Fibroblast of lung (primary cell): ENCODE measurements at regions not wholly inside any gene's neighbourhood (a gene's known extent, or its start where the extent isn't known, plus 50 kb on each side); places are given as distances from the start of the nearest gene placed in this dataset.
A peak's percentile ranks its signal among the peaks of the same experiment; 100 is the strongest.

ENCODE experiments used
- DNase-seq, 2 donors: peaks; one replicate each; pipeline versions ENCODE4 v3.0.0 to v3.0.0-alpha.2; 2010; ENCODE audit warnings: low read depth in 2 of 2
- H2AFZ ChIP-seq: 2 replicates; pipeline ENCODE4 v1.5.1; 2012; ENCODE audit warnings: low read length, control low read depth, inconsistent platforms
- H3K27ac ChIP-seq: 2 replicates; pipeline ENCODE4 v1.5.1; 2011; ENCODE audit warnings: low read length, control low read depth; ENCODE audit not compliant: insufficient read depth
- H3K27me3 ChIP-seq: 2 replicates; pipeline ENCODE4 v1.5.1; 2011; ENCODE audit warnings: mild to moderate bottlenecking, low read length; ENCODE audit not compliant: control insufficient read depth, insufficient read depth
- H3K36me3 ChIP-seq: 2 replicates; pipeline ENCODE4 v1.5.1; 2011; ENCODE audit warnings: low read length; ENCODE audit not compliant: control insufficient read depth, insufficient read depth
- H3K4me1 ChIP-seq: 2 replicates; pipeline ENCODE4 v1.5.1; 2011; ENCODE audit warnings: low read length; ENCODE audit not compliant: control insufficient read depth, insufficient read depth; ENCODE audit errors: extremely low read depth
- H3K4me2 ChIP-seq: 2 replicates; pipeline ENCODE4 v1.5.1; 2011; ENCODE audit warnings: low read length, control low read depth; ENCODE audit not compliant: insufficient read depth; ENCODE audit errors: extremely low read depth
- H3K4me3 ChIP-seq, 4 experiments: fragments of 200-600 bp in 1 of 4; sonication (generic) in 1 of 4; replicated peaks in 1 of 4; 2 replicates each; pipeline ENCODE4 v1.5.1; 2011 to 2016; ENCODE audit warnings: low read length in 4 of 4, low read depth in 3 of 4, mild to moderate bottlenecking in 3 of 4, control low read depth in 2 of 4, inconsistent platforms in 1 of 4, mixed read lengths in 1 of 4; ENCODE audit not compliant: insufficient read depth in 1 of 4; ENCODE audit errors: control extremely low read depth in 1 of 4
- H3K79me2 ChIP-seq: 2 replicates; pipeline ENCODE4 v1.5.1; 2012; ENCODE audit warnings: mild to moderate bottlenecking, low read length, inconsistent platforms; ENCODE audit not compliant: control insufficient read depth, insufficient read depth
- H3K9ac ChIP-seq: 2 replicates; pipeline ENCODE4 v1.5.1; 2011; ENCODE audit warnings: mild to moderate bottlenecking, low read length, control low read depth; ENCODE audit not compliant: insufficient read depth
- H3K9me3 ChIP-seq: 2 replicates; pipeline ENCODE4 v1.5.1; 2012; ENCODE audit warnings: low read depth, low read length; ENCODE audit not compliant: control insufficient read depth, insufficient read depth
- H4K20me1 ChIP-seq: 2 replicates; pipeline ENCODE4 v1.5.1; 2011; ENCODE audit warnings: low read length; ENCODE audit not compliant: control insufficient read depth, insufficient read depth; ENCODE audit errors: extremely low read depth
- EZH2 ChIP-seq: IDR thresholded peaks from 2 replicates; pipeline ENCODE4 v1.5.1; 2012; ENCODE audit warnings: low read length, control low read depth, mild to moderate bottlenecking; ENCODE audit errors: missing control alignments
- TF ChIP-seq, protein P1 (sequence below), 2 donors: IDR thresholded peaks in 1 of 2; conservative IDR thresholded peaks in 1 of 2; 1 replicate in 1 of 2; 2 replicates in 1 of 2; pipeline ENCODE4 v1.5.1; 2011 to 2012; ENCODE audit warnings: low read length in 2 of 2, control low read depth in 1 of 2, inconsistent platforms in 1 of 2, low read depth in 1 of 2, mild to moderate bottlenecking in 1 of 2

DNA sequence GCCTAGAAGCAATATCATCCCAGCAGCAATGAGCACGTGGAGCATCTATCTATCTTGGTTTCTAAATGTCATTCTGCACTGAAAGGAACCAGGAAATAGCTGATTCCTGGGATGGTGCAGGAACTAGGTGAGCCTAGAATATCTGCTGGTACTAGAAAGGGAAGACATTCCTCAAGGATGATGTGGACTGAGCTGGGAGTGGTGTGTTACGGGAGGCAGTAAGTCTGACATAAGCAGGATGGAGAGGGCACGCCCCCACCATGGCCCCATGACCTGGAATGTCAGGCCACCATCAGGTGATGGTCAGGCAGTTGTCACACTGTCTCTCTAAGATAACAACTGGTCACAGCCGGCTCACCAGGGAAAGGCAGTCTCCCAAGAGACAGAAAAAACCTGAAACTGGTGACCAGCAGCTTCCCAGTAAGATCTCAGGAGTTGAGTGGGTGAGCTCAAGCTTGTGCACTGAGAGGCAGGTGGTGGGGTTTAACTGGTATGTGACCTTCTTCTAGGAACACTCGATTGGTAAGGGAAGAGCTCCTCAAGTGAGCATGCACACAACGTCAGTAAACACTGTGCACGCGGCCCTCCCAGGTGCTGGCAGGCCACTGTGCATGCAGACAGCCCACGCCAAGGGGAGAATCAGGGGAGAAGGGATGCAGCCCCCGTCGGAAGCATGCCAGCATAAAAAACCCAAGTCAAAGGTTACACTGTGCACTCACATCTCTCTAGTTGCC is 148.7 kb downstream of the ADSS2 start:
- no peak overlapping the region for H3K4me2 ChIP-seq
- no peaks in the 10 kb centered on the region for H3K9me3 ChIP-seq
- no peaks in the 10 kb centered on the region for H4K20me1 ChIP-seq
- H3K27ac ChIP-seq, result no peak overlapping the region
- H3K9ac ChIP-seq, result no peak overlapping the region
- H3K79me2 ChIP-seq, result no peaks in the 10 kb centered on the region
- TF ChIP-seq EZH2, result no peak
- peak; percentile 36 to 65 for DNase-seq
- no peak overlapping the region for H2AFZ ChIP-seq
- H3K4me1 ChIP-seq, result no peaks in the 10 kb centered on the region
- no peaks in the 10 kb centered on the region for H3K27me3 ChIP-seq
- no peaks in the 10 kb centered on the region for H3K36me3 ChIP-seq
- H3K4me3 ChIP-seq, result no peak overlapping the region

DNA sequence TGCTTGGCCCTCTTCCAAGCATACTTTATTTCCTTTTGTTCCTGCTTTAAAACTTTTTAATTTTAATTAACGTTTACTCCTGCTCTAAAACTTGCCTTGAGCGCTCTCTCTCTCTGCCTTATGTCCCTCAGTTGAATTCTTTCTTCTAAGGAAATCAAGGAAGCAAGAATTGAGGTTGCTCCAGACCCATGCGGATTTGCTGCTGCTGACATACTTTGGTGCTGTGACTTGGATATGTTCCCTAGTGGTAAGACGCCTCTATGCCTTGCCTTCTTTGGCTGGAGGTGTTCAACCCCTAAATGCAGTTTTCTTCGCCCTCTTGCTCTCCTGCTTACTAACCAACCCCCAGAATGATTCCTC is 148.1 kb downstream of the ADSS2 start:
- no peaks in the 10 kb centered on the region for H3K9me3 ChIP-seq
- no peak overlapping the region for H3K4me3 ChIP-seq
- no peaks in the 10 kb centered on the region for H3K27me3 ChIP-seq
- TF ChIP-seq, protein P1, sequence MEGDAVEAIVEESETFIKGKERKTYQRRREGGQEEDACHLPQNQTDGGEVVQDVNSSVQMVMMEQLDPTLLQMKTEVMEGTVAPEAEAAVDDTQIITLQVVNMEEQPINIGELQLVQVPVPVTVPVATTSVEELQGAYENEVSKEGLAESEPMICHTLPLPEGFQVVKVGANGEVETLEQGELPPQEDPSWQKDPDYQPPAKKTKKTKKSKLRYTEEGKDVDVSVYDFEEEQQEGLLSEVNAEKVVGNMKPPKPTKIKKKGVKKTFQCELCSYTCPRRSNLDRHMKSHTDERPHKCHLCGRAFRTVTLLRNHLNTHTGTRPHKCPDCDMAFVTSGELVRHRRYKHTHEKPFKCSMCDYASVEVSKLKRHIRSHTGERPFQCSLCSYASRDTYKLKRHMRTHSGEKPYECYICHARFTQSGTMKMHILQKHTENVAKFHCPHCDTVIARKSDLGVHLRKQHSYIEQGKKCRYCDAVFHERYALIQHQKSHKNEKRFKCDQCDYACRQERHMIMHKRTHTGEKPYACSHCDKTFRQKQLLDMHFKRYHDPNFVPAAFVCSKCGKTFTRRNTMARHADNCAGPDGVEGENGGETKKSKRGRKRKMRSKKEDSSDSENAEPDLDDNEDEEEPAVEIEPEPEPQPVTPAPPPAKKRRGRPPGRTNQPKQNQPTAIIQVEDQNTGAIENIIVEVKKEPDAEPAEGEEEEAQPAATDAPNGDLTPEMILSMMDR (conservative IDR thresholded peaks at IDR 0.05 in 1 of 2, IDR thresholded peaks at IDR 0.05 in 1 of 2; ENCODE audit: low read depth in 1 of 2, low read length in 2 of 2), result no peak
- TF ChIP-seq EZH2, result no peak
- H3K4me1 ChIP-seq, result no peaks in the 10 kb centered on the region
- no peak overlapping the region for H3K9ac ChIP-seq
- no peaks in the 10 kb centered on the region for H4K20me1 ChIP-seq
- H3K27ac ChIP-seq, result no peak overlapping the region
- no peak for DNase-seq
- no peaks in the 10 kb centered on the region for H3K79me2 ChIP-seq
- no peaks in the 10 kb centered on the region for H3K36me3 ChIP-seq
- no peak overlapping the region for H3K4me2 ChIP-seq
- H2AFZ ChIP-seq, result no peak overlapping the region

DNA sequence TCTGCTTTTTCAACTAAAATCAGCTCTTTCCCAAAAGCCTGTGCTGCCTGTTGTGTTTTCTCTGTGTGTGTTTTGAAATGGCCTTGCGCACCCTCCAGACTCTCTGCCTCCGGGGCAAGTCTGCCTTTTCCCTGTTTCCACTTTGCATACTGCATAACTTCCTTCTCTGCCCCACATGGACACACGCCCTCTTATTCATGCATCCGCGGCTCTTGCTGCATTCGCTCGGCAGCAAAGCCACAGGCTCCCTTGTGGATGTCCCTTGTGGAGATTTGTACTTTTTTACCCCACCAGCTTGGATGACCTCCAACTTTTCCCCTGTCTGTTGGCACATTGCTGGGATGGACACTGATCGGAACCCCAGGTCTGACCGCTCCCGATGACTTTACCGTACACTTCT is 147.6 kb downstream of the ADSS2 start:
- Histone ChIP-seq H3K27me3 (no peaks in the 10 kb centered on the region), H3K4me3 (no peak overlapping the region), H3K79me2 (no peaks in the 10 kb centered on the region), H3K27ac (no peak overlapping the region), H3K36me3 (no peaks in the 10 kb centered on the region), H3K9me3 (no peaks in the 10 kb centered on the region), H3K4me1 (no peaks in the 10 kb centered on the region), H3K9ac (no peak overlapping the region), H4K20me1 (no peaks in the 10 kb centered on the region), H2AFZ (no peak overlapping the region), H3K4me2 (no peak overlapping the region)
- TF ChIP-seq, protein P1 (conservative IDR thresholded peaks at IDR 0.05 in 1 of 2, IDR thresholded peaks at IDR 0.05 in 1 of 2; ENCODE audit: low read depth in 1 of 2, low read length in 2 of 2), result no peak
- DNase-seq, result no peak
